ENCODE measurements at regions not wholly inside any gene's neighbourhood (a gene's known extent, or its start where the extent isn't known, plus 50 kb on each side); places are given as distances from the start of the nearest gene placed in this dataset.

GRCh38 chrX:39905946-39906345 is 191.8 kb downstream of the BCOR start:
- DNase-seq (ENCODE audit: low spot score): no peak

DNA sequence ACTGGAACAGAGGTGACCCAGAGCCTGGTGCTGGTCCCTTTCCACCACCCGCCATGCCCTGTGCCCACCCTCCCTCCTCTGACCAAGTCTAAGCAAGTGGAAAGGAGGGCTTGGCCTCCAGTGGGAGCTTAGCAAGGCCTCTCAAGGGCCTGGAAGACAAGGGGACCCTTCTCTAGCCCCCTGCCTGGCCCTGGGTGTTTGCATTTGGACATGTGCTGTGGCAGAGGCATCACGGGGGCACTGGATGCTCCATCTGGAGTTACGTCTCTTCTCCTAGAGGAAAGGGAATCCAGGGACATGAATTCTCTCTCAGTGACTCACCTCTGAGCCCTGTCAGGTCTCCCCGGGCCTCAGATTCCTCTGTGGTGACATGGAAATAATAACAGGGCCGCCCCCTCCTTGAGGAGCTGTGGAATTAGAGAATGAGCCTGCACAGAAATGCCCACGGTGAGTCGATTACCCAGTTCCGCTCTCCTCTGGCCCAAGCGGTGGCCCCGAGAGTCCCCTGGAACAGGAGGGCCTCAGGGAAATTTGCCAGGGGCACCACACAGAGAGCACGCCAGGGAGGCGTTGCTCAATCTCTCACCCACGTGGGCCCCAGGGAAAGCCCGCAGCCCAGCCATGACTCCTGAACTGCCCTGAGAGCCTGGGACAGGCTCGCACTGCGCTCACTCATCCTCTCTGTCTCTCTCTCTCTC is 189.6 kb downstream of the BCOR start:
- DNase-seq (ENCODE audit: low spot score): peak; percentile 91

GRCh38 chrX:39909996-39910395 is 187.8 kb downstream of the BCOR start:
- DNase-seq (ENCODE audit: low spot score): no peak

DNA sequence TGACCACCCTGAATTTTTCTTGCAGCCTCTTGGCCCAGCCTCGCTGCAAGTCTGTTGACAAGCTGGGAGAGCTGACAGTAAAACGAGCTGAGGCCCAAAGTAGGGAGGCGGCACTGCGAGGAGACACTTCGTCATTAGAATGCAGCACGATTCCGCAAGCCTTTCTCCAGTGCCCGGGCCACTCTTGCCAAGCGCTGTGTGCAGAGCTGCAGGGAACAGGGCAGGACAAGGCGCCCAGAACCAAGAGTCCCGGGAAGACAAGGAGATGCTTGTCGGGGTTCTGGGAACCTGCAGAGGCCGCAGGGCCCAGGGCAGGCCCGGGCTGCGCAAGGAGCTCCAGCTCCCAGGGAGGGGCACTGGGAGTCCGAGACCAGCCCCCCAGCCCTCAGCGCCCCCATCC is 187.1 kb downstream of the BCOR start:
- no peak for DNase-seq (ENCODE audit: low spot score)

- no peak for DNase-seq (ENCODE audit: low spot score)
Measured at GRCh38 chrX:39911278-39911897, 186.4 kb downstream of the BCOR start.

DNA sequence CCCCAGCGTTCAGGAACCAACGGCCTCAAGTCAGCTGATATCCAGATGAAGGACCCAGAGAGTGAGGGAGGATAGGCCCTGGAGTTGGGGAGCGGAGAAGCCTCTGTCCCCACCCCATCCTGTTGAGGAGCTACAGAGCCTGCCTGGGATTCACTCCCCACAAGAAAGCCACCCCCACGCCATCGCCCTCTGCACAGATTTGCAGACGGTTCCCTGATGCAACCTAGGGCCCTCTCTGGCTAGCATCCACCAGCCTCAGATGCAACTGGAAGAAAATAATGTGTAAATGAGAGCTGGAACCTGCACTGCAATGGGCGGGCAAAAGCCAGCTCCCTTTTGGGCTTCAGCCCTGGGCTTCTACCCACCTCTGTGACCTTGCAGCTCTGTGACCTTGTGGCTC is 185.6 kb downstream of the BCOR start:
- no peak for DNase-seq (ENCODE audit: low spot score)

- DNase-seq (ENCODE audit: low spot score): no peak
Measured at GRCh38 chrX:39915081-39915480, 182.7 kb downstream of the BCOR start.

- no peak for DNase-seq (ENCODE audit: low spot score)
Measured at GRCh38 chrX:39915596-39915995, 182.2 kb downstream of the BCOR start.

GRCh38 chrX:39921838-39922237 is 175.9 kb downstream of the BCOR start:
- no peak for DNase-seq (ENCODE audit: low spot score)

- no peak for DNase-seq (ENCODE audit: low spot score)
Measured at GRCh38 chrX:39922488-39922887, 175.3 kb downstream of the BCOR start.

GRCh38 chrX:39922926-39923325 is 174.8 kb downstream of the BCOR start:
- DNase-seq (ENCODE audit: low spot score): no peak

DNA sequence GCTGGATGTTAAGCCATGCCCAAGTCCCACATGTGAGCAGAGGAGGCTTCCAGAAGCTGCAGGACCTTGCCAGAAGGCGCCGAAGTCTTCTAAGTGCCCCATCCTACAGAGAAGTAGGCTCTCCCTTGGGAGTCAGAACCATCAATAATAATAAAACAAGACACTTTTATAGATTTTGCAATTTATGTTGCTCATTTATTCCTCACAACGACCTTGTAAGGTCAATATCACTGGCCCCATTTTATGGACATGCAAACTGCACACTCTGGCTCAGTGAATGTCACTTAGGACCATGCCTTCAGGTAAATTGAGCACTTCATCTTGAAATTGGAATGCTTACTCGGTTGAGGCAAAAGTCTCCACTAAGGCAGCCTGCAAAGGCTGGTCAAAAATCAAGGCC is 170.4 kb downstream of the BCOR start:
- no peak for DNase-seq (ENCODE audit: low spot score)

DNA sequence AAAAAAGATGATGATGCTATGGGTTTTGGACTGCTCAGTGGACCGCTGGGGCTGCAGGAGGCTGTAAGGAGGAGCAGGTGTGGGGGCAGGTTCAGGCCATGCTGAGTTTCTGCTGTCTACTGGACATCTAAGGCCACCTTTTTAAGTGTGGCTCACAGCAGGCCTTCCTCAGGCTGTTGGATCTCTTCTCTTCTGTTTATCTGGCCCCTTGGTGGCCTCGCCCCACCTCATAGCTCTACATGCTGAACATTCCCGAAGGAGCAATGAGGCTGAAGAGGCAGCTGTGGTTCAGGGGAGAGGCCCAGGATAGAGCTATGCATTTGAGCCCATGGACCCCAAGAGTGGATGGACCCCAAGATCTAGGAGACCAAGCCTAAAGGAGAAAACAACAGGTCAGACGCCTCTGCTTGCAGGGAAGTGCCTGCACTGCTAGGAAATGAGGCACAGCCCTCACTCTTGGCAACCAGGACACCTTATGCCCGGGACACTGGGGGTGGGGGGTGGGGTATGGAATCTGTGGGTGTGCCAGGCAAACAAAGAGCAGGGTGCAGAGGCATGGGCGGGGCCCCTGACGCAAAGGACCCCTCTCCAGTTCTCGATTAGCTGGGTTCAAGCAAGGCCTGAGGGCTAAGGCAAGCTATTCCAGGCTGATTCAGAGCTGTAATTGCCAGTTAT is 168.9 kb downstream of the BCOR start:
- DNase-seq (ENCODE audit: low spot score): no peak

- no peak for DNase-seq (ENCODE audit: low spot score)
Measured at GRCh38 chrX:39929379-39930025, 168.3 kb downstream of the BCOR start.

DNA sequence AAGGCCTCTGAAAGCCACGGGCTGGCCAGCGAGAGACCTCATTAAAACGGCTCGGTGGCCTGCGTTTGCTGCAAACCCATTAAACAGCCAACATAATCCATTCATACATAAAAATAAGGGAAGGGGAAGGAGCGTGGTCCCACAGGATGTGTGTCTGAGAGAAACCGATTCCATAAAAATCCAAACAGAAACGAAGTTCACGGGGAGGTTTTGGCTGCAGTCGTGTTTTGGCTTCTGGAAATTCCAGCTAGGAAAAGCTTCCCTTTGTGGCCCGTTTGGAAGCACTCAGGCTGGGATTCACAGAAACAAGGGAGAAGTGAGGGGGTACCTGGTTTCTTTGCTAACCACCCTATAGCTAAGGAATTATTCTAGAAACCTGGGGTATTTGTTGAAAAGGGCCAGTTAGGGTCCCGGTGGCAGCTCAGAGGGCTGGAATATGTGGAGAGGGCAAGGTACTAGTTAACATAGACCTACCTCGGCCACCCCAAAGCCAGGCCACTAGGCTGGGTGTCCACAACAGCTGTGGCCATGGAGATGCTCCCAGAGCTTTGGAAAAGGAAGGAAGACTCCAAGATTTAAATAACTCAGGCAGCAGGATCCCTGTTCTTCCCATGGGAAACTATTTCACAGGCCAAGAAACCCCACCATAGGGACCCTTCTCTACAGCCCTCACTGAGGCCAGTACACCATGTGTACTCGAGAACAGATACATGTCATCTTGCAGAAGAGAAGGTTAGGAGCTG is 166.8 kb downstream of the BCOR start:
- DNase-seq (ENCODE audit: low spot score): no peak

GRCh38 chrX:39931529-39932282 is 166.1 kb downstream of the BCOR start:
- DNase-seq (ENCODE audit: low spot score): no peak

- DNase-seq (ENCODE audit: low spot score): peak; percentile 11
Measured at GRCh38 chrX:39935411-39936064, 162.2 kb downstream of the BCOR start.

DNA sequence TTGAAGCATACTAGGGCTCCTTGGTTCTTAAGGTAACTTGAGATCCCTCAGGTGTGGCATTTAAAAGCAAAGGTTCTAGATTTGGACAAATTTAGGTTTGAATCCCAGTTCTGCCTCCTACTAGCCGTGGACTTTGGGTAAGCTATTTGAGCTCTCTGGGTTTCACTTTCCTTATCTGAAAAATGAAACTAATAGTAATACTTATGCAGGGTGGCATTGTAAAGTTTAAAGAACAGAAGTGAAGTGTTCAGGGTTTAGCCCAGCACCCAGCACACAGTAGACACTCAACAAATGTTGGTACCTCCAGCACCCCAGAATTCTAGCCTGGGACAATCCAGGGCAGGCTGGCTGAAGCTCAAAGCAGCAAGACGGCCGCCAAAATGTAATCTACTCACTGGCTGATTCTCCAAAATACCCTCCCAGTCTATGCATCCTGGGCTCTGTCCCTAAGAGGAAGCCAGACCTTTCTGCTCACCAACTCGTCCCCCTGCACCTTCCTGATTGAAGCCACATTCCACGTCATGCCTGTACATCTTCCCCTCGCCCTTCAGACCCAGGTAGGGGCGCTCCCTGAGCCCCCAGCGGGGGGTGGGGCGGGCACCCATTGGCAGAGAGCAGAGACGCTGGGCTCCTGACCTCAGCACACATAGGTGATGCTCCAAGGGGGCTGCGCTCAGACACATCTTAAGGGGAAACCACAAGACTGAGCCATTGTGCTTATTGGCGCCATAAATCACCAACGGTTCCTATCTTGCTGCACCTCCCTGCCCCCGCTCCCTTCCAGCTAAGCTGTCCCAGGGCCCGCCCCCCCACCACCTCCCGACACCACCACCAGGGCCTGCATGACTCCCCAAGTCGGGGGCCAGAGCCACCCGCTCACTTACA is 160.6 kb downstream of the BCOR start:
- no peak for DNase-seq (ENCODE audit: low spot score)

DNA sequence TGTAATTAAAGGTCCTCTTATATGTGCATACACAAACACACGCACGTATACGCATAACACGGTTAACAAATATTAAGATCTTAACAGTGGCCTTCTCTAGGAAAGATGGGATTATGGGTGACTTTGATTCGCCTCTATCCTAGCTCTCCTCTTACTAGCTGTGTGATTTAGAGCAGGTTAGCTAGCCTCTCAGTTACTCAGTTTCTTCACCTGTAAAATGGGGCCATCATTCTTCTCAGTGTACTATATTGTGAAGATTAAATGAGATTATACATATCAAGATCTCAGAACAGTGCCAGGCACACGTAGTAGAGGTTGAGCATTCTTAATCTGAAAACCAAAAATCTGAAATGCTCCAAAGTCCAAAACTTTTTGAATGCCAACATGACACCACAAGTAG is 159.3 kb downstream of the BCOR start:
- no peak for DNase-seq (ENCODE audit: low spot score)

GRCh38 chrX:39939678-39940077 is 158.1 kb downstream of the BCOR start:
- DNase-seq (ENCODE audit: low spot score): no peak
